22Rv1 (cell line): ENCODE measurements at regions not wholly inside any gene's neighbourhood (a gene's known extent, or its start where the extent isn't known, plus 50 kb on each side); places are given as distances from the start of the nearest gene placed in this dataset.

ENCODE experiments used
- ZFX ChIP-seq: fragments of 450-650 bp; IDR thresholded peaks from 2 replicates; pipeline ENCODE4 v1.6.1; 2017; ENCODE audit warnings: antibody characterized with exemption, borderline replicate concordance
- TF ChIP-seq, protein P1 (sequence below): fragments of 450-650 bp; IDR thresholded peaks from 2 replicates; pipeline ENCODE4 v1.5.1; 2017; ENCODE audit warnings: mild to moderate bottlenecking

- TF ChIP-seq, protein P1, sequence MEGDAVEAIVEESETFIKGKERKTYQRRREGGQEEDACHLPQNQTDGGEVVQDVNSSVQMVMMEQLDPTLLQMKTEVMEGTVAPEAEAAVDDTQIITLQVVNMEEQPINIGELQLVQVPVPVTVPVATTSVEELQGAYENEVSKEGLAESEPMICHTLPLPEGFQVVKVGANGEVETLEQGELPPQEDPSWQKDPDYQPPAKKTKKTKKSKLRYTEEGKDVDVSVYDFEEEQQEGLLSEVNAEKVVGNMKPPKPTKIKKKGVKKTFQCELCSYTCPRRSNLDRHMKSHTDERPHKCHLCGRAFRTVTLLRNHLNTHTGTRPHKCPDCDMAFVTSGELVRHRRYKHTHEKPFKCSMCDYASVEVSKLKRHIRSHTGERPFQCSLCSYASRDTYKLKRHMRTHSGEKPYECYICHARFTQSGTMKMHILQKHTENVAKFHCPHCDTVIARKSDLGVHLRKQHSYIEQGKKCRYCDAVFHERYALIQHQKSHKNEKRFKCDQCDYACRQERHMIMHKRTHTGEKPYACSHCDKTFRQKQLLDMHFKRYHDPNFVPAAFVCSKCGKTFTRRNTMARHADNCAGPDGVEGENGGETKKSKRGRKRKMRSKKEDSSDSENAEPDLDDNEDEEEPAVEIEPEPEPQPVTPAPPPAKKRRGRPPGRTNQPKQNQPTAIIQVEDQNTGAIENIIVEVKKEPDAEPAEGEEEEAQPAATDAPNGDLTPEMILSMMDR = no peak
- TF ChIP-seq ZFX = no peak
These were observed 136.6 kb downstream of the LMNTD1 start for GRCh38 chr12:25416516-25416915.
